ENCODE measurements at regions not wholly inside any gene's neighbourhood (a gene's known extent, or its start where the extent isn't known, plus 50 kb on each side); places are given as distances from the start of the nearest gene placed in this dataset.
A peak's percentile ranks its signal among the peaks of the same experiment; 100 is the strongest.

DNA sequence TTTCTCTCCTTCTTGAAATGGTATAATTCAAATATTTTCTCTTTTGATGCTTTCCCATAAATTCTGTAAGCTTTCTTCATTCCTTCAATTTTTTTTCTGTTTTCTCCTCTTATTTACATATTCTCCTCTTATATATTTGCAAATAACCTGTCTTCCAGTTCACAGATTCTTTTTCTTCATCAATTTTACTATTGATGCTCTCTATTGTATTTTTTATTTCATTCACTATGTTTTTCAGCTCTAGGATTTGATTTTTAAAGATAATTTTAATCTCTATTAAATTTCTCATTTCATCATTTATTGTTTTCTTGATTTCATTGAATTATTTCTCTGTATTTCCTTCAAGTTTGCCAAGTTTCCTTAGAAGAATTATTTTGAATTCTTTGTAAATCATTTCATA, 54.0 kb upstream of the PRPS1L1 start:
- no peak for DNase-seq

DNA sequence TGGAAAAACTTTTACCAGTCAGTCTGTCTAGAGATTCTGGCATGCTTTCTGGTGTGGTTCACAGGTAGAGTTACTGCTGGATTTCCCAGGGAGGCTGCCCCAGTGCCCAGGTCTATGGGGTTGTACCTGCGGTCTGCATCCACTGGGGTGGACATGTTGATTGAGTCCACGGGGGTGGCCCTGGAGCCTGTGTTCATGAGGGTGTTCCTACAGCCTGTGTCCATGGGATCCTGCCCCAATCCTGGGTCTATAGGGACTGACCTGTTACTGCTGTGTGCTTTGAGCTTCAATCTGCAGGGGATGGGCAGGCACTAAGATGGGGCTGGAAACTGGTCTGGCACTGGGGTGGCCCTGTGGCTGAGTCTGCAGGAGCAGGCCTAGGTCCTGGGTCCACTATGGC, 54.5 kb upstream of the PRPS1L1 start:
- DNase-seq = no peak

DNA sequence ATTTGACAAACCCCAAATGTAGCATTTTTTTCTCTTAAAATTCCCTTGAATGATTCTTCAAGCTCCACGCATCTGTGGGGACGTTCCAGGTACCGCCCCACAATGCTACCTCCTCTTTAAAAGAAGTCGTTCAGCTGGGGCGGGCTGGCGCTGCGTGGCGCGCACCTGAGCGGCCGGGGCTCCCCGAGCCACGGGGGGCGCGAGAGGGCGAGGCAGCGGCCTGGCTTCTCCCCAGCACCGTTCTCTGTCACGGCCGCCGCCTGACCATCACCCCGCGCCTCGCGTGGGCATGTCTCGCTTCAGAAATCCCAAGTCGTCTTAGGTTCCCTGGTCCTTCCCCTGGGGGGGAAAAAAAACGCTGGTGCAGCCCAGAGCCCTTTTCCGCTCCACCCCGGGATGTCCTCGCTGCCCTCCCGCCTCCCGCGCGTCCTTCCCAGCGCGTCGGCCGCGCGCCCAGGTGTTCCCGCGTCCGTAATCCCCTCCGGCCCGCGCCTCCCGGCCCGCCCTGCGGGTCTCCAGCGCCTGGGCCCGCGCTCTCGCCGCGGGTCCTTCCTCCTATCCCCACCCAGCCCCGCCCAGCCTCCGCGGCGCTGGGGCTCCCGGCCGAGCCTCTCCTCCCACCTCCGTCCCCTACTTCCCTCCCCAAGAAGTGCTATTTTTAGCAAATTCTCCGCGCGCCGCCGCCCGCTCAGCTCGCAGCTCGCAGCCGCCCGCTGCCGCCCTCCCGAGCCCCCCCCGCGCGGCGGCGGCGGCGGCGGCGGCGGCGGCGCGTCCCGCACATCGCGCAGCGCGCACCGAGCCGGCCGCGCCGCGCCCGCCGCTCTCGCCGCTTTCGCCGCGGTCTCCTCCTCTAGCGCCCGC, 58.7 kb upstream of the PRPS1L1 start:
- DNase-seq = peak; percentile 75

DNA sequence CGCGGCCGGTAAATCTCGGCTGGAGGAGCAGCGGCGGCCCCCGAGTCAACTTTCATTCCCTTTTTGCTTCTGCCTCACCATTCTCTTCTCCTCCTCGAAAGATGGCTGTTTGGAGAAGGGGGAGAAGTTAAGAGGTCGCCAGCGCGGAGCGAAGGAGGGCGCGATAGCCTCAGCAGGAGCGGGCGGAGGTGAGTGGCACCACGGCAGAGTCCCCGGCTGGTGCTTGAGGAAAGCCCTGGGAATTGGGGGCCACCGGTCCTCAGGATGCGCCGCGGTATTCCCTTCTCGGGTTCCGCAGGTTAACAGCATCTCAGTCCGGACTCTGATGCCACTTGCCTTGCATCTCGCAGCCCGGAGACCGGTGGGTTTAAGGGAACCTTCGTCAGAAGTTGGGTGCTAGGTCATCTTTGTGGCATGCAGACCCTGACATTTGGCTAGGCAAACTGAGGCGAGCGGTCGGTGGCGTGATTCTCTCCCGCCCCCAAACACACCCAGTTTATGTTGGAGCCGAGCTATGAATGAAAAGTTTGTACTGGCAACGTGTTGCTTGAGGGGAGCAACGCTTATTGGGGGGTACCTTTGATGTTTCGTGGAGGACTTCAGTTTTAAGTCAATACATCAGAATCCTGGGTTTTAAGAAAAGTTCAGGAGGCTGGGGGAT, 59.5 kb upstream of the PRPS1L1 start:
- DNase-seq = peak; percentile 68

DNA sequence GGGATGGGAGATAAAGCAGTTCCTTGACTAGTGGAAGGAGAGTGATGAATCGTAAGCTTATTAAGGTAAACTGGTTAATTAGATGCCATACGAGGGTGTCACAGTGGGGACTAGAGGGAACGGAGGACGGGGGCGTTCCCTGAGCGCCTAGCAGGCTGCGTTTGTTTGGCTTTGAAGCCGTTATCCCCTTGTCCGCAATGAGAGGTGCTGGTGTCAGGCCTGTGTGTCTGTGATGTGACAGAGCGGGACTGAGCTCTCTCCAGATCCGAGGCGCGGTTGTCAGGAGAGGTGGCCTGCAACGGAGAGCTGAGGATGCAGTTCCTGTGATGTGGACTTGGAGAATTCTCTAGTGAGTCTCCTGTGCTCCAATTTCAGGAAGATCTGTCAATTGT, 60.0 kb upstream of the PRPS1L1 start:
- DNase-seq = peak; percentile 13

DNA sequence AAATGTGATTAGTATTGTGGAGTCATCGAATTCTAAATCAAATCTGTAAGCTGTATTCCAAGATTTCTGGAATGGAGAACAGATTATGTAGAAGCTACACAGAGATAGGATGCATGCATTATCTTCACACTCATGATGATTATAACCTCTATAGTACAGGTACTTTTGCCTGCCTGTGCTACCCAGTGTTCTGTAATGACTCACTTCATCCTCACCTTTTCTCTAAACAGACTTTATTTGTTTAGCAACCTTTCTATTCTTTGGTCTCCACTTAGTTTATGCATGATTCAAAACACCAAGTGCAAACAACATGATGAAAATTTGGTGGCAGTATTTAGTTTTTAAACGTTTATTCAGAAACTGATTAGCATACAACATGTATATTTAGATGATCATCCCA, 68.4 kb upstream of the PRPS1L1 start:
- DNase-seq = peak; percentile 77

DNA sequence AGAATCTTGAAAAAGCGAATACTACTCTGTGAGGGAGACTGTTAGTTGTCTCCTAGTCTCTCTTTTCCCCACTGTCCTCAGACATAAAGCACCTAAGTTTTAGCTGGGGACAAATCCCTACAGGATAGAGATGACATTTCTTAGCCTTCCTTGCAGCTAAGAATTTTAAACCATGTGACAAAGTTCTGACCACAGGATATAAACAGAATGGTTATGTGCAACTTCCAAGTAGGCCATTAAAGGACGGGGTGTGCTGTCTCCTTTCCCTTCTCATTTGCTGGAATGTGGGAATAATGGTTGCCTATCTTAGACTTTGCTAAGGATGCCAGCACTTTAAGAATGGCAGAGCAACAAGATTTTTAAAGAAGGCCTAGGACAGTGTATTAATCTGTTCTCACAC, 74.9 kb upstream of the PRPS1L1 start:
- DNase-seq = no peak

DNA sequence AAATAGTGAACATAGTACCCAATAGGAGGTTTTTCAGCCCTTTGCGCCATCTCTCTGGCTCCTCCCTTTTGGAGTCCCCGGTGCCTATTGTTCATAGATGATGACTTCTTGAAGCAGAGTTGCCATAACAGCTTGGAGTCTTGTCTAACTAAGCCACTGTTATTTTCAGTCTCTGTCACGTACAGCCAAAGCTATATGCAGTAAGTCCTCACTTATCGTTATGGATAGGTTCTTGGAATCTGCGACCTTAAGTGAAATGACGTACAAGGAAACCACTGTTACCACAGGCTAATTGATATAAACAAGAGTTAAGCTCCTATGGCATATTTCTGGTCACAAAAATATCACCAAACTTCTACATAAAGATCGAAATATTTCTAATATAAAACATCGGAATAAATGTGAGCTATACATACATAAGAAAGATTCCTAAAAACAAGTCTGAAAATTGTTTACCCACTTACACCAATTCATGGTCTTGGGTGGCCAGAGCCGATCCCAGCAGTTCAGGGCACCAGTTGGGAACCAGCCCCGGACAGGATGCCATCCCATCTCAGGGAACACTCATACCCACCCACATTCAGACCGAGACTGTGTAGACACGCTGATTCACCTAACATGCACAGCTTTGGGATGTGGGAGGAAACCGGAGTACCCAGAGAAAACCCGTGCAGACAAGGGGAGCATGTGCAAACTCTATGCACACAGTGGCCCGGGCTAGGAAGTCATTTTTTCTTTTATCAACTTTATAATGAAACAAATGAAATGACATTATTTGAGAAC, 76.0 kb upstream of the PRPS1L1 start:
- no peak for DNase-seq

DNA sequence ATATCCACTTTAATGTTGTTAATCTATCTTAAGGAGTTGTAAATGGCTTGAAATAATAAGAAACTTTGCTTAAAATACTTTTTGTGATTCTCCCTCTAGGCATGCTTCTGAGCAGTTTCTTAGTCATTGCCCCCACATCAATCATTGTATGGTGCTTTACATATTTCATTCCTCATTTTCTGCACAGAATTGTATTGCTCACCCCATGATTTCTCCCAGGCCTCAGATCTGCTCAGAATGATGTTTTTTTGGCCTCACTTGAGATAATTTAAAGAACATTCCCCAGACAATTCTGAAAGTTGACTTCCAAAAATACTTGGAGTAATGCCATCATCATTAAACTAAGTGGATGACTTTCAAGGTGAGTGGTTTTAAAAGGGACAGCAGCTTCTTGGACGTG, 82.1 kb upstream of the PRPS1L1 start:
- DNase-seq = no peak

DNA sequence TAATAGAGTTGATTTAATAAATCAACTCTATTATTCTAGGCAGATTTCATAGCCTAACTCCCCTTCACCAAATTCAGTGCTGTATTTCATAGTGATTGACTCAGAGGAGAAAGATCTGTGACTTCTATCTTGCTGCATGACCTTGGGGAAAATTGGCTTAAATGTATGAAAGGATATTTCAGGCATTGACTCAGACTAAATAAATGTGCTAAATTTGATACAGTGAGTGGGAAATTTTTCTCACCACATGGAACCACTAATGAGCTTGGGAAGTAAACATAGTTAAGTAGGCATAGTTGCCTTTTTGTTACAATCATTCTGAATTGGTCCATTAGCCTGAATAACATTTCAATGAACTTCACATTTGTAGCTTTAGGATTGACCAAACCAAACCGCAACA, 89.0 kb upstream of the PRPS1L1 start:
- DNase-seq = no peak

DNA sequence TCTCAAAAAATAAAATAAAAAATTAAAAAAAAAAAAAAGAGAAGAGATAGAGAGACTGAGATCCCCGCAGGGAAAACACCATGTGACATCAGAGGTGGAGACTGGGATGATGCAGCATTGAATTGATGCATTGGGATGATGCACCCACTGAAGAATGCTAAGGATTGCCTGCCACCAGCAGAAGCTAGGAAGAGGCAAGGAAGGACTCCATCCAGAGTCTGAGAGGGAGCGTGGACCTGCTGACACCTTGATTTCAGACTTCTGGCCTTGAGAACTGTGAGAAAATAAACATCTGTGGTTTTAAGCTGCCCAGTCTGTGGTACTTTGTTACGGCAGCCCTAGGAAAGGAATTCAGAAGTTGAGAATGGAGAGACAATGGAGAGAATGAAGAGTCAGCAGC, 89.8 kb upstream of the PRPS1L1 start:
- DNase-seq = no peak

DNA sequence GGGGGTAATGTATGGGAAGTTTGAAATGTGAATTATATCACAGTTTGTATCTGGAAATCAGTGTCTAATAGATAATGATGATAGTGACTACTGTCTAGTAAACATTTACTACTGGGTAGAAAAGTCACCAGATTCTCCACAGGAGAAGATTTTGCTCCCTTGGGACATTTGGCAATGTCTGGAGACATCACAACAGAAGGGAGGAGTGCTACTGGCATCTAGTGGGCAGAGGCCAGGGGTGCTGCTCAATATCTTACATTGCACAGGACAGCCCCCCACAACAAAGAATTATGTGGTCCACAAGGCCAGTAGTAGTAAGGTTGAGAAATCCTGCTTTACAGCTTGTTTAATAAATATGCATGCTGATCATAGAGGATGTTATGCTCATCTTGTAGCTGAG, 92.3 kb upstream of the PRPS1L1 start:
- peak; percentile 19 for DNase-seq

DNA sequence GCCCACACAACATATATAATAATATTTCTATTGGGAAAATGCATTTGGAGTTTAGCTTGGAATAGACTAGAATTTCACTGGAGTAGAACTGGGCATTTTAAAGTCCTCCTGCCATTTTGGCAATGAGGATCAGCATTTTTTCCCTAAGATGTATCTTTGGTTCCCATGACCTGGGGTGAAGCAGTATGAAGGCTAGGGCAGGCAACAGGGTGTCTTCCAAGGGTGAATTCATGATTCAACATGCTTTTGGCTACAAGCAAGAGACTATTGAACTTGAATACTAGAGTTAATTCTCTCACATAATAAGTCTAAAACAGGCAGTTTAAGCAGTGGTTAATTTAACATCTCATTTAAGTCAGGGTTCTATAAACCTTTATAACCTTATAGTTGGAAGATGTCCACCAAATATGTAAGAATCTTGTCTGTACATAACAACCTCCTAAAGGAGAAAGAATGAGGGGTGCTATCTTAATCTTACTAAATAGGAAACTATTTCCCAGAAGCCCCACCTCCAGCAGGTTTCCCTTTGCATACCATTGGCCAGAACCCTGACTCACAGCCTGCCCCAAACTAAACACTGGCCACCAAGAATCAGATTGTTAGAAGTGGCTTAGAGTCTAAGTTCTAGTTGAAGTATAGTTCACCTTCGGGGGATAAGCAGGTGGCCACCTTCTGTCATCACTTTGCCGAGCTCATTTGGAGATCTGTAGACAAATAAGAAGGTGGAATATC, 96.0 kb upstream of the PRPS1L1 start:
- DNase-seq = no peak

DNA sequence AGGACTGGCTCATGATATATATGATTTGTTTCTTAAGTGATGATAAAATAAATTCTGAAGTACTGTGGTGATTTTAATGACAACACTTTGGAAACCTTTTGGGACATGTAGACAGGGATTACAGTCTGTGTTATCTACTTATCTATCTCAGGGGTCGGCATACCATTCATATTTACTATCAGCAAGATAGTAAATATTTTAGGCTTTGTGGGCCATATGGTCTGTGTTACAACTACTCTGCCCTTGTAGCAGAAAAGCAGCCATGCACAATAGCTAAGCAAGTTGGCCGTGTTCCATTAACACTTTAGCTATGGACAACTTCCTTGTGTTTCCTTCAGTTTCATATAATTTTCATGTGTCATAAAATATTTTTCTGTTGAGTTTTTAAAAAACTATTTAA, 97.8 kb upstream of the PRPS1L1 start:
- DNase-seq = no peak

DNA sequence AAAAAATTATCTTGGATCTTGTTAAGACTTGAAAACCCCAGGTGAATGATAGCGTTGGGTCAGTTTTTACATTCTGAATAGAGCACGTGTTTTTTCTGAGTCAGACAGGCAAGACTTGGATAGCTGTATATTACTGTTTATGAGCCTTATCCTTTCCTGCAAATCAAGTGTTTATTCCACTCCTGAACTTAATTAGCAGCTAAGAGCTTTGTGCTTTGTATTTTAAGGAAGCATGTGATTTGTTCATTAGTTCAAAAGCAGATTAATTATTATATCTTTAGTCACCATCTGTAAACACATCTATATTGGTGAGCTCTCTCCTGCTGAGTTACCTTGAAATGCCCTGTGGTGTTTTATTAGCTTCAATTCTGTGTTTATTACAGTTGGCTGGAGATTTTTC, 98.6 kb upstream of the PRPS1L1 start:
- DNase-seq = no peak

DNA sequence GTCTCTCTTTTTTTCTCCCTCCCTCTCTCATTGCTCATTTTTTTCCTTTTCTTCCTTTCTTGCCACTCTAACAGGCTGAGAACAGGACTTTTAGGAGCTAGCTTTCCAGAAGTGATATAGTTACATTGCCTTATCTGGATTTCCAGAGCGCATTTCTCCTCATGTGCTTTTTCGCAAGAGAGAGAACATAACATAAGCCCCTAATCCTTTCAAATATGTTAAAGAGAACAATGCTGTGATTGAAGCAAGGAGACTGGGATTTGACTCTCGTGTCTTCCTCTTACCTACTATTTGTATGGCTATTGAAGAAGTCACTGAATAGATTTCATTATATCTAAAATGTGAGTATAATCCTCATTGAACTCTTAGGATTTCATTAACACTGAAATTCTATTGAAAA, 101.2 kb upstream of the PRPS1L1 start:
- DNase-seq = no peak

DNA sequence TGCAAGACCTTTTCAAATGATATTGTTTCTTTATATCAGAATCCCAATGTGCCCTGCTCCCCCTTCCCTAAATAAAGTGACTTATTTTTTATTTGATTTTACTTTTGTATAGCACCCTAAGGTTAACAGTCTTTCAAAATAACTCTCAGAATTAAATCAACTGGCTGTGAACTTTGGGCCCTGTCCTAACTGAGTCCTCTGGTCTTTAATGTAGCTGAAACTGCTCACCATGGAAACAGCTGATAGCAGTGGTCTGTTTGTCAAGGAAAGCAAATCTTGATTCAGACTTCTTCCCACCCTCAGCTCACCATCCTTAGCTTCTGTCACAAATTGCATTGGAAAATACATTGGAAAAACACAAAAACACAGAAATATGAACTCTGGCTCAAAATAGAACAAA, 105.2 kb upstream of the PRPS1L1 start:
- DNase-seq = no peak

DNA sequence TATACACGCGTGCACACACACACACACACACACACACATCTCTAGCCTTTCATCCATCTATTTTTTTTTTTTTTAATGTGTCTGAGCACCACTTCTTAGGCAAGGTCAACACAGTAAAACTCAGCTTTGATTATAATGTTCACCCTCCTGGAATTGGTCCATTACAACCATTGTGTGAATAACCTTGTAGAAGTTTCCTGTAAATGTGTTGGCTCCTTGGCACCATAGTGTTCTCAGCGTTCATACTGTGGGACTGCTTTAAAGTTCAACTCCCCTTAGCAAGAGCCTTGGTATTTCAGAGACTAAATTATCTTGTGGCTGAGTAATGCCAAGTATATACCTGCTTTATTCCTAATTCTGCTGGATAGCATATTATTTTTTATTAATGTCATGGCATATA, 106.3 kb upstream of the PRPS1L1 start:
- no peak for DNase-seq

DNA sequence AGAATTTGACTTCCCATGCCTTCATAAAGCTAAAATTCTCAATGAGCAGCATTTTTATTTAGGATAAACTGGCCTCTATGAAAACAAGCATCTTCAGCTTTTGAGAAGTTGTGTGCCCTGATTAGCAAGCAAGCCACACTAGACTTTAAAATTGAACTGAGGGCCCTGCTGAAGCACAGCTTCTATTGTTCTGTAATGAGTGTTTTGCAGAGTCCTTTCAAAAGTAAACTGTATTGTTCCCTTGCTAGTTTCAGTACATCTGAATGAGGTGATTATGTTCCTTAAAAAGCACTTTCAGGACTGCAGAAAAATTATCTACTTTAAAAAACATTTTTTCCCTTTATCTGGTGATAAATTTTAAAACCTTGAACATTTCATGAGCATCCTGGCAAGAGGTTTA, 113.3 kb upstream of the PRPS1L1 start:
- DNase-seq = no peak

DNA sequence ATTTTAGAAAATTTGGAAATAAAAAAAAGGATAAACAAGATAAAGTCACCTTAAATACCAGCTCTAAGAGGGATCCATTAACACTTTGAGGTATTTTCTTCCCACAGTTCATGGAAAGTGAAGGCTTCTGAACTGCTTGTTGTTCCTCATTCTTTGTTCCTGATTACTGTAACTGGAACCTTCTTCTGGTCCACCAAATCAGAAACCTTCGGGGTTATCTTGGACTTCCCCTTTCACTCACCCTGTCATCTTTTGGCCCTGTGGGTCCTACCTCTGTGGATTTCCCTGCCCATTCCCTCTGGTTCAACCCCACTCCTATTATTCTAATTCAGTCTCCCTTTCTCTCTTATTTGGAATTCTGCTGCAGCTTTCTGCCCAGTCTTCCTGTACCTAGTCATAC, 116.5 kb upstream of the PRPS1L1 start:
- DNase-seq = no peak

DNA sequence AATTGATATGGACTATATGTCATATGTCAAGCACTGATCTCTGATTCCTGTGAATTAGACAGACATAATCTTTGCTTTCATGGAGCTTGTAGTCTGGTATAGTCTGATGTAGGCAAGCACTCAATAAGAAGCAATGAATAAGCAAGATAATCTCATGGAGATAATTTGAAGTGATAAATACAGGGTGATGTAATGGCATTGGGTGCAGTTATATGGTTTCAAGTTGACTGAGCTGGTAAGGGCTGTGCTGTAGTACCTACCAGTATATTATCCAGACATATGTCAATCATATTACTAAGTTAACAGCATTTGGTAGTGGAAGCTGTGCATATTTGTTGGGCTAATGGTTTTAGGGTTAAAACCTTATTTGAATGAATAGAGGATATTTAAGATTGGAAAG, 117.5 kb upstream of the PRPS1L1 start:
- DNase-seq = no peak

DNA sequence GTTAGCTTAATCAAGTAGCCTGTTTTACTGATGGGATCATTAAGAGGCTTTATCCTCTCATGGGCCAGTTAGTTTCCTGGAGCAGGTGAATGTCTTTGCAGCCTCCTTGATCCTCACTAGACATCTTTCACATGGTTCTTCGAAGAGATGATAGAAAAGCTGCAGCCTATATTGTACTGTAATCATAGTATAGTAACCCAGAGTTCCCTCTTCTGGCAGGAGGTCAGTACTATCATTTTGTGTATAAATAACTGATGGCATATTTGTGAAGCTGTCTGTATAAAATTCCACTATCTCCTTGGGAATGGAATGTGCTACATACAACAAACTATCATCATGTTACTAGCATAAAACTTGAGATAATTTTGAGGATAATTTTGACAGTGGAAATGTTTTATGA, 123.8 kb upstream of the PRPS1L1 start:
- DNase-seq = peak; percentile 52

DNA sequence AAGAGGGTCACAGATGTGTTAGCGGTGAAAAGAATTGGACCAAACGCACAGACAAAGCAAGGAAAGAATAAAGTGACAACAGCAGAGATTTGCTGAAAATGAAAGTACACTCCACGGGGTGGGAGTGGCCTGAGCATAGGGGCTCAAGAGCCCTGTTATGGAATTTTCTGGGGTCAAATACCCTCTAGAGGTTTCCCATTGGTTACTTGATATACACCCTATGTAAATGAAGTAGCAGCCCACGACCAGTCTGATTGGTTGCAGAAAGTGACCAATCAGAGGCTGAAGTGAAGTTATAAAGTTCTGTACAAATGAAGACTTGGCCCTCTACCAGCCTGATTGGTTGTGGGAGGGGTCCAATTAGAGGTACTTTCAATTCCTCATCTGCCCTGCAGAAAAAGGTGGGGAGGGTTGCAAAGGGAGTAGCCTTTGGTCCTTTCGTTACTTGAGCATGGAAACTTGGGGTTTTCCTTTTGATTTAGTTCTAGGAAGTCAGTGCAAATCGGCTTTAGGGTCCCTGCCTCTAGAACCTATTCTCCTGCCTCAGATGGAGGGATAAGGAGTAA, 125.6 kb upstream of the PRPS1L1 start:
- no peak for DNase-seq

Data from DMS53 (cell line).